SK-N-MC (cell line): ENCODE measurements at regions not wholly inside any gene's neighbourhood (a gene's known extent, or its start where the extent isn't known, plus 50 kb on each side); places are given as distances from the start of the nearest gene placed in this dataset.

Source experiments
- EZH2 ChIP-seq: fragments of 200-600 bp; sonication (generic); IDR thresholded peaks from one replicate; pipeline ENCODE4 v1.6.1; 2017; ENCODE audit warnings: antibody characterized with exemption
- FOXP2 ChIP-seq: optimal IDR thresholded peaks from 2 replicates; pipeline ENCODE3; 2011; ENCODE audit warnings: mild to moderate bottlenecking, moderate library complexity; ENCODE audit not compliant: insufficient read depth; ENCODE audit errors: extremely low read length, control extremely low read depth
- POLR2AphosphoS5 ChIP-seq: IDR thresholded peaks from 2 replicates; pipeline ENCODE4 v1.6.1; 2012; ENCODE audit warnings: mild to moderate bottlenecking, low read depth, low read length, borderline replicate concordance

GRCh38 chr6:105714846-105715245 is 312.0 kb upstream of the PREP start:
- TF ChIP-seq EZH2 (no peak), POLR2AphosphoS5 (no peak), FOXP2 (no peak)
